GM10248 (cell line): ENCODE measurements at regions not wholly inside any gene's neighbourhood (a gene's known extent, or its start where the extent isn't known, plus 50 kb on each side); places are given as distances from the start of the nearest gene placed in this dataset.
"Not testable (repeated sequence)": the region's sequence is repeated elsewhere in the genome, so short reads cannot be mapped to it uniquely, and the experiment has no call there.

Experiments used
- CTCF ChIA-PET: fragments of 300-600 bp; sonication (Branson Sonifier 250); formaldehyde crosslinking; extraction: SDS; loops from one replicate; lab custom pipeline; 2021; ENCODE audit warnings: antibody characterized with exemption; lab: Yijun Ruan, JAX
- POLR2A ChIA-PET: fragments of 350-650 bp; sonication (Branson Sonifier 250); formaldehyde crosslinking; extraction: SDS; loops from one replicate; lab custom pipeline; 2020; ENCODE audit warnings: antibody characterized with exemption; lab: Yijun Ruan, JAX
- DNase-seq: peaks from one replicate; pipeline ENCODE4 v3.0.0; 2012; ENCODE audit errors: extremely low spot score
- TF ChIP-seq, protein P1 (sequence below): IDR thresholded peaks from 2 replicates; pipeline ENCODE4 v1.5.1; 2012; ENCODE audit warnings: mild to moderate bottlenecking, low read depth; ENCODE audit errors: extremely low read depth, missing control alignments, control extremely low read depth

DNA sequence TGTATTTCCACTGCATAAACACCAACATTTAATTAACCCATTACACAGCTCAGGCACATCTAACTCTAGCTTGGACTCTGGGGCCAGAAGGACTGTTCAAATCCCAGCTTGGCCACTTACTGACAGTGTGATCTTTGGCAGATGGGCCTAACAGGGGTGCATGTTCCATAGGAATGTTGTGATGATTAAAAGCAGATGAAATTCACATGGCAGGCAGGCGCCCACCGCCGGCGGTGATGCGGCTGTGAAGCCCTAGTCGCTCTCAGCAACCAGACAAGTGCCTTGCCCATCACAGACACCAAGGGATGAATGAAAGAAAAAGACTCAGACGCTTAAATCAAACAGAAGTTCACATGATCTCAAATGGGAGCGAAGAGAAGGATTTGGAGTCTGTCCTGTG lies 84.6 kb upstream of the WSB1 start:
- TF ChIP-seq, protein P1, sequence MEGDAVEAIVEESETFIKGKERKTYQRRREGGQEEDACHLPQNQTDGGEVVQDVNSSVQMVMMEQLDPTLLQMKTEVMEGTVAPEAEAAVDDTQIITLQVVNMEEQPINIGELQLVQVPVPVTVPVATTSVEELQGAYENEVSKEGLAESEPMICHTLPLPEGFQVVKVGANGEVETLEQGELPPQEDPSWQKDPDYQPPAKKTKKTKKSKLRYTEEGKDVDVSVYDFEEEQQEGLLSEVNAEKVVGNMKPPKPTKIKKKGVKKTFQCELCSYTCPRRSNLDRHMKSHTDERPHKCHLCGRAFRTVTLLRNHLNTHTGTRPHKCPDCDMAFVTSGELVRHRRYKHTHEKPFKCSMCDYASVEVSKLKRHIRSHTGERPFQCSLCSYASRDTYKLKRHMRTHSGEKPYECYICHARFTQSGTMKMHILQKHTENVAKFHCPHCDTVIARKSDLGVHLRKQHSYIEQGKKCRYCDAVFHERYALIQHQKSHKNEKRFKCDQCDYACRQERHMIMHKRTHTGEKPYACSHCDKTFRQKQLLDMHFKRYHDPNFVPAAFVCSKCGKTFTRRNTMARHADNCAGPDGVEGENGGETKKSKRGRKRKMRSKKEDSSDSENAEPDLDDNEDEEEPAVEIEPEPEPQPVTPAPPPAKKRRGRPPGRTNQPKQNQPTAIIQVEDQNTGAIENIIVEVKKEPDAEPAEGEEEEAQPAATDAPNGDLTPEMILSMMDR = no peak
- ChIA-PET CTCF (no interaction called here), POLR2A (no interaction called here)
- no peak for DNase-seq

DNA sequence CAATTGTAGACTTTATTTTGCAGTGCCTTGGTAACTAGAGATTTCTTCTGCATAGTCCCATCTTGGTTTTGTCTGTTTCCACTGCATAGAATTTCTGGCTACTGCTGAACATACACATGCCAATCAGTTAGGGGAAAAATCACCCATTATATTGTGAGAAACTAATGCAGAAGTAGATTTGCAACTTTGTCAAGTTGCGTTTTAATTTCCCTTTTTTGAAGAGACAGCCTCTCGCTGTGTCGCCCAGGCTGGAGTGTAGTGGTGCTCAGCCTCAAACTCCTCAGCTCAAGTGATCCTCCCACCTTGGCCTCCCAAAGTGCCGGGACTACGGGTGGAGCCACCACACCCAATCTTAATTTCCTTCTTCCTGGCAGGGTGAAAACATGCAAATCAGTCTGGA lies 83.1 kb upstream of the WSB1 start:
- POLR2A ChIA-PET, DNase-seq, CTCF ChIA-PET: not testable (repeated sequence)

DNA sequence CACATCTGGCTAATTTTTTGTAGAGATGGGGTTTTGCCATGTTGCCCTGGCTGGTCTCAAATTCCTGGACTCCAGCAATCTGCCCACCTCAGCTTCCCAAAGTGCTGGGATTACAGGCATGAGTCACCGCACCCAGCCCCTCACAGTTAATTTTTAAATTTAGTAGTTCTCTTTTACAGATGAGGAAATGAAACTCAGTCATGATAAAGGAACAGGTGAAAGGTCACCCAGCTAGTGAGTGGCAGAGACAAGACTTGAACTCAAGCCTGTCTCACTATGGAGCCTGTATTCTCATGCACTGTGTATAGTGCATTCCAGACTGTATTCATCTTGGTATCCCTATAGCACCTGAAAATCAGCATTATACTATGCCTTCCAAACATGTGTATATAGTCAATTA lies 77.1 kb upstream of the WSB1 start:
- TF ChIP-seq, protein P1 = no peak
- CTCF ChIA-PET = interaction anchor here (0.8 to 3.6 kb wide), 5 partner anchors 10 to 116 kb away, joined by 3 to 21 read pairs (median 6); no protein-coding TSS in a partner anchor
- POLR2A ChIA-PET = no interaction called here

DNA sequence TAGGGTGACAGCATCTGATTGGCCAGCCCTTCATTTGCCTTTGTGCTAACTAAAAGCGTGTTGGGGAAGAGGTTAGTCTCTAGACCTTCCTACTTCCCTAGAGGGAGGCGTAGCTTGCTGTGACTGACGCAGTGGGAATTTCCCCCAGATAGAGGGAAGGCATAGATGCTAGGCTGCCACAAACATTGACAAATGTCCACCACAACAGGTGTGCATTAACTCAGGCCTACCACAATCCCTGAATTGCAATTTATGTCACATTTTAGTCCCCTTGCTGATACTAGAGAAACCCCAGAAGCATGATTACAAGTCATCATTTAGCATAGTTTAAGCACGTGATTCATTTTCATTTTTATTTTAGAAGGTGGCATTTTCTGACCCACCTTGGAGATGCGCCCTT lies 76.3 kb upstream of the WSB1 start:
- peak; percentile 42 for DNase-seq
- TF ChIP-seq, protein P1 = no peak
- ChIA-PET POLR2A (no interaction called here), CTCF (interaction anchor here (1.2 to 11.5 kb wide), 7 partner anchors 11 to 132 kb away, joined by 4 to 141 read pairs (median 7); no protein-coding TSS in a partner anchor)

More for the DNA sequence above, 77.1 kb upstream of the WSB1 start:
- no peak for DNase-seq

DNA sequence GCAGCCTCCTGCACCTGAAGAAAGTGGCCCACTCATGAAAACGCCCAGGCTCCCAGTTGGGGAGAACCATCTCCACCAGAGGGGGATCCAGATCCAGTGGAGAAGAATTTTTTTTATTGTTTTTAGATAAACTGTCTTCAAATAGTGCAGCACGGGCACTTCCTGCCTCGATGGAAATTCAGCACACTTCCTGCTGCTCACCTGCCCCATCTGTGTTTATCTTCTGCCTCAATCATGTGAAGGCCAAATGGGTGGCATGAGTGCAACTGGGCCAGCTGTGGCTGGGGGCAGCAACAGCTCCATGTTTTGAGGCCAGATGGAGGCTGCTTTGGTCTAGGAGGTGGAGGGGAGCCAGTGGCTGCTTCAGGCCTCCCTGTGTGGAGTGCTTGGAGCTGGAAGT lies 75.9 kb upstream of the WSB1 start:
- ChIA-PET CTCF (interaction anchor here (1.1 to 11.5 kb wide), 7 partner anchors 12 to 131 kb away, joined by 3 to 141 read pairs (median 6); no protein-coding TSS in a partner anchor), POLR2A (no interaction called here)
- TF ChIP-seq, protein P1 = no peak
- no peak for DNase-seq

DNA sequence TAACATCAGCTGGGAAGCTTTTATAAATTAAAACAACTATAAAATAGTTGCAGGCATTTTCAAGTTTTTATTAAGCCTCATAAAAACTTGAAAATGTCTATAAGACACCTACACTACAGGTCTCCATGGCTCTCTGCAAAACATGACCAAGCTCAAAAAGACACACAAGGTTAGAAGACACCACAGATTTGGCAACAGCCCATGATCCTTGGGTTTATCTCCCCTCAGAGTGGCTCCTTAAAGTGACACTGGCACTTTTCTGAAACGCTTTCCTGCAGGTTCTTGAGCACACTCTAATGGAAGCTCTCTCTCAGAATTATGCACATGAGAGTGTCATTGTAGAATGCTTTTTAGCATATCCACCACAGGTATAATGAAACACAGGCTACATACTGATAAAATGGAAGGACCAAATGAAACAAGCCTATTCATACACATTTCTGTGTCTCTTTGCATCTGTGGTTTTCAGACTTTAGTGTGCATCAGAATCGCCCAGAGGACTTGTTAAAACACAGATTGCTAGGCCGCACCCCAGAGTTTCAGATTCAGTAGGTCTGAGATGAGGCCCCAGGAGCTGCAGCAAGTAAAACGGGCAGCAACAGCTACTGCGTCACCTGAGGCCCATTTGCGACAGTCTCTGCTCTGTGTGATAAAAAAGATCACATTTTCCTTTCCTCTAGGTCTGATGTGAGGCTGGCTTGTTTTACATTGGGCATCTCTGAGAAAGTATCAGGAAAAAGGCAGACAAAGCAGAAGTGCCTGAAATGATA lies 75.0 kb upstream of the WSB1 start:
- ChIA-PET POLR2A (interaction anchor here (0.6 to 1.6 kb wide), 2 partner anchors 76 to 116 kb away, joined by 3 to 5 read pairs; partner anchors contain the start of gene WSB1), CTCF (interaction anchor here (0.9 to 11.5 kb wide), 12 partner anchors 9 to 136 kb away, joined by 3 to 141 read pairs (median 4); no protein-coding TSS in a partner anchor)
- TF ChIP-seq, protein P1 = no peak
- DNase-seq = peak; percentile 43

DNA sequence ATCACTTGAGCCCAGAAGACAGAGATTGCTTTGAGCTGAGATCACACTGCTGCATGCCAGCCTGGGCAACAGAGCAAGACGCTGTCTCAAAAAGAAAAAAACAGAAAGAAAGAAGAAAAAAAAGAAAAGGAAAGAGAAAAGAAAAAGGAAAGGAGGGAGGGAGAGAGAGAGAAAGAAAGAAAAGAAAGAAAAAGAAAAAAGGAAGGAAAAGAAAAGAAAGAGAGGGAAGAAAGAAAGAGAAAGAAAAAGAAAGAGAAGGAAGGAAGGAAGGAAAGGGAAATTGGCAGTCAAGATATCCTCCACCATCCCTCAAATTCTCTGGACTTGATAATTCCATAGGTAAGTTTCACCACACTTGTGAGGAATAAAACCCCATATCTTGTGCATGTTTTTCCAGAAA lies 71.4 kb upstream of the WSB1 start:
- POLR2A ChIA-PET = no interaction called here
- TF ChIP-seq, protein P1 = no peak
- DNase-seq = no peak
- CTCF ChIA-PET = interaction anchor here (11.5 kb wide), 1 partner anchor 14 kb away, joined by 141 read pairs; no protein-coding TSS in a partner anchor
